Neural cell (in vitro differentiated cells): ENCODE measurements at regions not wholly inside any gene's neighbourhood (a gene's known extent, or its start where the extent isn't known, plus 50 kb on each side); places are given as distances from the start of the nearest gene placed in this dataset.

Experiments
- POLR2AphosphoS5 ChIP-seq: IDR thresholded peaks from 2 replicates; pipeline ENCODE4 v1.6.1; 2012
- REST ChIP-seq: IDR thresholded peaks from 2 replicates; pipeline ENCODE4 v1.6.1; 2012; ENCODE audit warnings: borderline replicate concordance

DNA sequence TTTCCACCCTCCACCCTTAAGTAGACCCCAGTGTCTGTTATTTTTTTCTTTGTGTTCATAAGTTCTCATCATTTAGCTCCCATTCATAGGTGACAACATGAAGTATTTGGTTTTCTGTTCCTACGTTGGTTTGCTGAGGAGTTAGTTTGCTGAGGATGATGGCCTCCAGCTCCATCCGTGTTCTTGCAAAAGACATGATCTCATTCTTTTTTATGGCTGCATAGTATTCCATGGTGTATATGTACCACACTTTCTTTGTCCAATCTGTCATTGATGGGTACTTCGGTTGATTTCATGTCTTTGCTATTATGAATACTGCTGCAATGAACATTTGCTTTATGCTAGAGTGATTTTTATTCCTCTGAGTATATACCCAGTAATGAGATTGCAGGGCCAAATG lies 301.2 kb downstream of the ADGRG6 start:
- TF ChIP-seq REST (no peak), POLR2AphosphoS5 (no peak)
